ENCODE measurements at regions not wholly inside any gene's neighbourhood (a gene's known extent, or its start where the extent isn't known, plus 50 kb on each side); places are given as distances from the start of the nearest gene placed in this dataset.

GRCh38 chr14:98014851-98015615 lies 1217.9 kb downstream of the VRK1 start:
- H3K4me3 ChIP-seq (replicated peaks; ENCODE audit: insufficient read depth, low read length), result no peak overlapping the region
- H3K27me3 ChIP-seq (ENCODE audit: insufficient read depth, poor library complexity, severe bottlenecking), result no peaks in the 10 kb centered on the region
- no peak for TF ChIP-seq GABPA (IDR thresholded peaks at IDR 0.05; ENCODE audit: low read depth)
- no peak for TF ChIP-seq REST (IDR thresholded peaks at IDR 0.05; ENCODE audit: insufficient replicate concordance, low read depth)
- TF ChIP-seq SPI1 (IDR thresholded peaks at IDR 0.05; ENCODE audit: borderline replicate concordance, low read depth), result no peak
- no peak for TF ChIP-seq CTCF (IDR thresholded peaks at IDR 0.05; ENCODE audit: insufficient read depth, low read length)
- no peak for TF ChIP-seq POLR2AphosphoS5 (IDR thresholded peaks at IDR 0.05; ENCODE audit: low read depth)
- no peak for DNase-seq (ENCODE audit: low read depth in 1 of 2, low spot score in 1 of 2)
- no peak overlapping the region for H3K27ac ChIP-seq (replicated peaks)

- Histone ChIP-seq H3K4me3 (replicated peaks; ENCODE audit: insufficient read depth, low read length) (no peak overlapping the region), H3K27me3 (ENCODE audit: insufficient read depth, poor library complexity, severe bottlenecking) (no peaks in the 10 kb centered on the region), H3K27ac (replicated peaks) (no peak overlapping the region)
- no peak for TF ChIP-seq CTCF (IDR thresholded peaks at IDR 0.05; ENCODE audit: insufficient read depth, low read length)
- TF ChIP-seq POLR2AphosphoS5 (IDR thresholded peaks at IDR 0.05; ENCODE audit: low read depth), result no peak
- no peak for TF ChIP-seq SPI1 (IDR thresholded peaks at IDR 0.05; ENCODE audit: borderline replicate concordance, low read depth)
- DNase-seq (ENCODE audit: low read depth in 1 of 2, low spot score in 1 of 2), result no peak
Measured at GRCh38 chr14:98015921-98016320, 1218.7 kb downstream of the VRK1 start.

- H3K27me3 ChIP-seq (ENCODE audit: insufficient read depth, poor library complexity, severe bottlenecking), result no peaks in the 10 kb centered on the region
- TF ChIP-seq POLR2AphosphoS5 (IDR thresholded peaks at IDR 0.05; ENCODE audit: low read depth) (no peak), REST (IDR thresholded peaks at IDR 0.05; ENCODE audit: insufficient replicate concordance, low read depth) (no peak), SPI1 (IDR thresholded peaks at IDR 0.05; ENCODE audit: borderline replicate concordance, low read depth) (no peak), GABPA (IDR thresholded peaks at IDR 0.05; ENCODE audit: low read depth) (no peak), CTCF (IDR thresholded peaks at IDR 0.05; ENCODE audit: insufficient read depth, low read length) (no peak)
- H3K27ac ChIP-seq (replicated peaks), result no peak overlapping the region
- DNase-seq (ENCODE audit: low read depth in 1 of 2, low spot score in 1 of 2), result no peak
- H3K4me3 ChIP-seq (replicated peaks; ENCODE audit: insufficient read depth, low read length), result no peak overlapping the region
Measured at GRCh38 chr14:98018628-98019027, 1221.4 kb downstream of the VRK1 start.
